ENCODE measurements at regions not wholly inside any gene's neighbourhood (a gene's known extent, or its start where the extent isn't known, plus 50 kb on each side); places are given as distances from the start of the nearest gene placed in this dataset.

DNA sequence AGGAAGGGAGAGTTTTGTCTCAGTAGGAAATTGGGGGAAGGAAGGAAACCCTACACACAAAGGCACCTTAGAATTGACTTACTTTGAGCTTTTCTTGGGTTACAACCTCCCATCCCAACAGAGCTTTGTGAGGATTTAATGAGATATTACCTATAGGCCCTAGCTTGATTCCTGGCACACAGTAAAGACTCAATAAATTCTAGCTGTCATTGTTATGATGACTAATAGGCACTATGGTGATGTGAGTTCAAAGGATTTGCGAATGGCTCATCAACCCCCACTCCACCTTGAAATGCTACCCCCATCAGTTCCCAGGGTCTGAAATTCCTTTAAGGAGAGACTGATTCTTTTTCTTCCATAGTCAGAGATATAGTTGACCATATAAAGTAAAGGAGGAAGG lies 67.9 kb upstream of the SMNDC1 start:
- intact Hi-C loops (cut with micrococcal nuclease): no loop called here
- TF ChIP-seq, protein P1, sequence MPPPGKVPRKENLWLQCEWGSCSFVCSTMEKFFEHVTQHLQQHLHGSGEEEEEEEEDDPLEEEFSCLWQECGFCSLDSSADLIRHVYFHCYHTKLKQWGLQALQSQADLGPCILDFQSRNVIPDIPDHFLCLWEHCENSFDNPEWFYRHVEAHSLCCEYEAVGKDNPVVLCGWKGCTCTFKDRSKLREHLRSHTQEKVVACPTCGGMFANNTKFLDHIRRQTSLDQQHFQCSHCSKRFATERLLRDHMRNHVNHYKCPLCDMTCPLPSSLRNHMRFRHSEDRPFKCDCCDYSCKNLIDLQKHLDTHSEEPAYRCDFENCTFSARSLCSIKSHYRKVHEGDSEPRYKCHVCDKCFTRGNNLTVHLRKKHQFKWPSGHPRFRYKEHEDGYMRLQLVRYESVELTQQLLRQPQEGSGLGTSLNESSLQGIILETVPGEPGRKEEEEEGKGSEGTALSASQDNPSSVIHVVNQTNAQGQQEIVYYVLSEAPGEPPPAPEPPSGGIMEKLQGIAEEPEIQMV (tag; conservative IDR thresholded peaks at IDR 0.05; ENCODE audit: low read depth): no peak
- TF ChIP-seq ELF1 (tag; IDR thresholded peaks at IDR 0.05) (no peak), TRIM28 (IDR thresholded peaks at IDR 0.05) (no peak), XRCC5 (IDR thresholded peaks at IDR 0.05; ENCODE audit: low read depth, low read length) (no peak), MXI1 (IDR thresholded peaks at IDR 0.05; ENCODE audit: low read depth, low read length) (no peak), BMI1 (IDR thresholded peaks at IDR 0.05; ENCODE audit: low read length) (no peak), CREM (IDR thresholded peaks at IDR 0.05; ENCODE audit: low read depth) (no peak), ZNF717 (CRISPR knock-in tag; IDR thresholded peaks at IDR 0.05) (no peak), POLR2H (tag; IDR thresholded peaks at IDR 0.05; ENCODE audit: low read depth) (no peak), PHF8 (IDR thresholded peaks at IDR 0.05; ENCODE audit: borderline replicate concordance, low read length) (no peak), PTRF (tag; IDR thresholded peaks at IDR 0.05) (no peak), ZNF75A (CRISPR knock-in tag; IDR thresholded peaks at IDR 0.05) (no peak), RAD51 (IDR thresholded peaks at IDR 0.05; ENCODE audit: borderline replicate concordance, low read depth) (no peak), MEIS2 (IDR thresholded peaks at IDR 0.05; ENCODE audit: partially characterized antibody) (peak; percentile 66), ZNF121 (CRISPR knock-in tag; conservative IDR thresholded peaks at IDR 0.05) (no peak)
- TF ChIP-seq, protein P2, sequence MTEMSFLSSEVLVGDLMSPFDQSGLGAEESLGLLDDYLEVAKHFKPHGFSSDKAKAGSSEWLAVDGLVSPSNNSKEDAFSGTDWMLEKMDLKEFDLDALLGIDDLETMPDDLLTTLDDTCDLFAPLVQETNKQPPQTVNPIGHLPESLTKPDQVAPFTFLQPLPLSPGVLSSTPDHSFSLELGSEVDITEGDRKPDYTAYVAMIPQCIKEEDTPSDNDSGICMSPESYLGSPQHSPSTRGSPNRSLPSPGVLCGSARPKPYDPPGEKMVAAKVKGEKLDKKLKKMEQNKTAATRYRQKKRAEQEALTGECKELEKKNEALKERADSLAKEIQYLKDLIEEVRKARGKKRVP (CRISPR knock-in tag; IDR thresholded peaks at IDR 0.05): no peak
- TF ChIP-seq, protein P3, sequence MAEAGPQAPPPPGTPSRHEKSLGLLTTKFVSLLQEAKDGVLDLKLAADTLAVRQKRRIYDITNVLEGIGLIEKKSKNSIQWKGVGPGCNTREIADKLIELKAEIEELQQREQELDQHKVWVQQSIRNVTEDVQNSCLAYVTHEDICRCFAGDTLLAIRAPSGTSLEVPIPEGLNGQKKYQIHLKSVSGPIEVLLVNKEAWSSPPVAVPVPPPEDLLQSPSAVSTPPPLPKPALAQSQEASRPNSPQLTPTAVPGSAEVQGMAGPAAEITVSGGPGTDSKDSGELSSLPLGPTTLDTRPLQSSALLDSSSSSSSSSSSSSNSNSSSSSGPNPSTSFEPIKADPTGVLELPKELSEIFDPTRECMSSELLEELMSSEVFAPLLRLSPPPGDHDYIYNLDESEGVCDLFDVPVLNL (CRISPR knock-in tag; IDR thresholded peaks at IDR 0.05; ENCODE audit: low read depth): no peak
- TF ChIP-seq, protein P4, sequence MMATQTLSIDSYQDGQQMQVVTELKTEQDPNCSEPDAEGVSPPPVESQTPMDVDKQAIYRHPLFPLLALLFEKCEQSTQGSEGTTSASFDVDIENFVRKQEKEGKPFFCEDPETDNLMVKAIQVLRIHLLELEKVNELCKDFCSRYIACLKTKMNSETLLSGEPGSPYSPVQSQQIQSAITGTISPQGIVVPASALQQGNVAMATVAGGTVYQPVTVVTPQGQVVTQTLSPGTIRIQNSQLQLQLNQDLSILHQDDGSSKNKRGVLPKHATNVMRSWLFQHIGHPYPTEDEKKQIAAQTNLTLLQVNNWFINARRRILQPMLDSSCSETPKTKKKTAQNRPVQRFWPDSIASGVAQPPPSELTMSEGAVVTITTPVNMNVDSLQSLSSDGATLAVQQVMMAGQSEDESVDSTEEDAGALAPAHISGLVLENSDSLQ (IDR thresholded peaks at IDR 0.05): peak; percentile 47; the same call in 1 of the 2 replicates
- TF ChIP-seq, protein P5, sequence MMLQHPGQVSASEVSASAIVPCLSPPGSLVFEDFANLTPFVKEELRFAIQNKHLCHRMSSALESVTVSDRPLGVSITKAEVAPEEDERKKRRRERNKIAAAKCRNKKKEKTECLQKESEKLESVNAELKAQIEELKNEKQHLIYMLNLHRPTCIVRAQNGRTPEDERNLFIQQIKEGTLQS (IDR thresholded peaks at IDR 0.05): peak; percentile 56
- TF ChIP-seq, protein P5 (CRISPR knock-in tag; conservative IDR thresholded peaks at IDR 0.05): no peak

More for the DNA sequence above, 67.9 kb upstream of the SMNDC1 start:
- ATAC-seq (no peak), FAIRE-seq (no peak), DNase-seq (ENCODE audit: extremely low read depth in 1 of 4, low spot score in 3 of 4) (no peak)
- in situ Hi-C loops (cut with MboI): no loop called here
- no peak overlapping the region for H3K27ac ChIP-seq (ENCODE audit: extremely low read depth, low read depth, low read length)
- no peaks in the 10 kb centered on the region for H3K36me3 ChIP-seq (ENCODE audit: control insufficient read depth, insufficient read depth, low read length)
- H3K79me2 ChIP-seq (ENCODE audit: control insufficient read depth, insufficient read depth, low read length): no peaks in the 10 kb centered on the region
- H3K27me3 ChIP-seq (ENCODE audit: control insufficient read depth in 2 of 2, insufficient read depth in 2 of 2, low read length in 2 of 2): no peaks in the 10 kb centered on the region; a peak in 1 of 5 replicates
- ChIA-PET CTCF (ENCODE audit: low intra/inter-chr PET ratio) (no interaction called here), POLR2A (interaction anchor here (0.8 to 1.5 kb wide), 2 partner anchors 10 to 11 kb away, joined by 5 to 6 read pairs; no protein-coding TSS in a partner anchor)
- BruUV-seq (replicated peaks): no TSS peak
- no peak overlapping the region for H3K9ac ChIP-seq (ENCODE audit: insufficient read depth in 1 of 2, low read depth in 2 of 2, low read length in 2 of 2)
- no peaks in the 10 kb centered on the region; the same call in 1 of the 2 replicates for H4K20me1 ChIP-seq (replicated peaks; ENCODE audit: control insufficient read depth, insufficient read depth, low read length)
- H3K4me3 ChIP-seq: no peak overlapping the region
- H3K4me2 ChIP-seq (ENCODE audit: insufficient read depth, low read length): no peak overlapping the region
- H3K4me1 ChIP-seq (replicated peaks in 1 of 2; ENCODE audit: control insufficient read depth in 2 of 2, insufficient read depth in 2 of 2, low read length in 2 of 2): peaks cover 7 to 33% of the 10 kb centered on the region in 2 experiments
- no peaks in the 10 kb centered on the region for H3K9me1 ChIP-seq (ENCODE audit: control insufficient read depth, insufficient read depth, low read length)
- no peak overlapping the region for H2AFZ ChIP-seq (ENCODE audit: low read depth, low read length)
- WGBS (ENCODE audit: insufficient coverage, low coverage, missing lambda C conversion rate): no CpG with 5 or more reads among the region's 1 CpG
- H3K9me3 ChIP-seq (replicated peaks; ENCODE audit: control insufficient read depth, insufficient read depth, low read depth, low read length): no peaks in the 10 kb centered on the region

All from K562 (cell line).